Left ventricle myocardium inferior (tissue), 1 donor: ENCODE measurements at regions not wholly inside any gene's neighbourhood (a gene's known extent, or its start where the extent isn't known, plus 50 kb on each side); places are given as distances from the start of the nearest gene placed in this dataset.

Source experiments
- DNase-seq: peaks from one replicate; pipeline ENCODE4 v3.0.0-alpha.2; 2020
- H3K27ac ChIP-seq: fragments of 200-600 bp; replicated peaks from 2 replicates; pipeline ENCODE4 v1.8.0; 2021
- H3K27me3 ChIP-seq: fragments of 200-600 bp; 2 replicates; pipeline ENCODE4 v1.8.0; 2021; ENCODE audit warnings: low read depth
- H3K36me3 ChIP-seq: fragments of 200-600 bp; 2 replicates; pipeline ENCODE4 v1.8.0; 2021
- H3K4me1 ChIP-seq: fragments of 200-600 bp; 2 replicates; pipeline ENCODE4 v1.8.0; 2021
- H3K4me3 ChIP-seq: fragments of 200-600 bp; 2 replicates; pipeline ENCODE4 v1.8.0; 2021; ENCODE audit warnings: mild to moderate bottlenecking, moderate library complexity
- H3K9me3 ChIP-seq: fragments of 200-600 bp; replicated peaks from 2 replicates; pipeline ENCODE4 v1.8.0; 2021
- intact Hi-C: fragments of 100-400 bp; cut with micrococcal nuclease; formaldehyde crosslinking; loops from one replicate; pipeline ENCODE4 v1.11.0; 2022
- TF ChIP-seq, protein P1 (sequence below): fragments of 200-600 bp; IDR thresholded peaks from 2 replicates; pipeline ENCODE4 v1.8.0; 2021; ENCODE audit warnings: antibody characterized with exemption, mild to moderate bottlenecking, borderline replicate concordance
- donor health status: DM: no; HTN: yes; CAD: no; lungs with severe emphysema.

DNA sequence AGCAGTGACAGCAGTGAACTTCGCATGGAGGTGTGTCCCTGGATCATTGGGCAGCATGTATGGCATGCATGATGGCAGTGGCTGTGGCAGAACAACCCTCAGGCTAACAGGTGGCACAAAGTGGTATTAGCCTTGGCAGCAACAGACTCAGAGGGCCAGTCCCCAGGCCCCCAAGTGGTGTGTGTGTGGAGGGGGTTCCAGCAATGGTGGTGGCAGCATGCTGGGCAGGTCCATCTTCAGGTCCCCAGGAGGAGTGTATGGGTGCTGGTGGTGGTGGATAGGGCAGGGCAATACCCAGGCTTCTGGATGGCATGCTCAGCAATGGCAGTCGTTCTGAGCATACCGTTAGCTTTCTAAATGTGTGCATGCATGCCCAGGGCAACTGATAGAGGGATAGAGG lies 923.7 kb downstream of the PDHA2 start:
- H3K4me3 ChIP-seq: no peak overlapping the region
- H3K36me3 ChIP-seq: no peaks in the 10 kb centered on the region
- no peak overlapping the region for H3K27ac ChIP-seq
- intact Hi-C loops: no loop called here
- no peaks in the 10 kb centered on the region for H3K4me1 ChIP-seq
- TF ChIP-seq, protein P1, sequence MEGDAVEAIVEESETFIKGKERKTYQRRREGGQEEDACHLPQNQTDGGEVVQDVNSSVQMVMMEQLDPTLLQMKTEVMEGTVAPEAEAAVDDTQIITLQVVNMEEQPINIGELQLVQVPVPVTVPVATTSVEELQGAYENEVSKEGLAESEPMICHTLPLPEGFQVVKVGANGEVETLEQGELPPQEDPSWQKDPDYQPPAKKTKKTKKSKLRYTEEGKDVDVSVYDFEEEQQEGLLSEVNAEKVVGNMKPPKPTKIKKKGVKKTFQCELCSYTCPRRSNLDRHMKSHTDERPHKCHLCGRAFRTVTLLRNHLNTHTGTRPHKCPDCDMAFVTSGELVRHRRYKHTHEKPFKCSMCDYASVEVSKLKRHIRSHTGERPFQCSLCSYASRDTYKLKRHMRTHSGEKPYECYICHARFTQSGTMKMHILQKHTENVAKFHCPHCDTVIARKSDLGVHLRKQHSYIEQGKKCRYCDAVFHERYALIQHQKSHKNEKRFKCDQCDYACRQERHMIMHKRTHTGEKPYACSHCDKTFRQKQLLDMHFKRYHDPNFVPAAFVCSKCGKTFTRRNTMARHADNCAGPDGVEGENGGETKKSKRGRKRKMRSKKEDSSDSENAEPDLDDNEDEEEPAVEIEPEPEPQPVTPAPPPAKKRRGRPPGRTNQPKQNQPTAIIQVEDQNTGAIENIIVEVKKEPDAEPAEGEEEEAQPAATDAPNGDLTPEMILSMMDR: no peak
- H3K9me3 ChIP-seq: peaks cover 6% of the 10 kb centered on the region
- DNase-seq: no peak
- no peaks in the 10 kb centered on the region for H3K27me3 ChIP-seq

GRCh38 chr4:96766359-96766758 lies 926.5 kb downstream of the PDHA2 start:
- no peaks in the 10 kb centered on the region for H3K36me3 ChIP-seq
- no peak for DNase-seq
- TF ChIP-seq, protein P1: no peak
- peaks cover 6% of the 10 kb centered on the region for H3K9me3 ChIP-seq
- H3K27me3 ChIP-seq: no peaks in the 10 kb centered on the region
- H3K4me1 ChIP-seq: no peaks in the 10 kb centered on the region
- intact Hi-C loops: no loop called here
- H3K4me3 ChIP-seq: no peak overlapping the region
- H3K27ac ChIP-seq: no peak overlapping the region

DNA sequence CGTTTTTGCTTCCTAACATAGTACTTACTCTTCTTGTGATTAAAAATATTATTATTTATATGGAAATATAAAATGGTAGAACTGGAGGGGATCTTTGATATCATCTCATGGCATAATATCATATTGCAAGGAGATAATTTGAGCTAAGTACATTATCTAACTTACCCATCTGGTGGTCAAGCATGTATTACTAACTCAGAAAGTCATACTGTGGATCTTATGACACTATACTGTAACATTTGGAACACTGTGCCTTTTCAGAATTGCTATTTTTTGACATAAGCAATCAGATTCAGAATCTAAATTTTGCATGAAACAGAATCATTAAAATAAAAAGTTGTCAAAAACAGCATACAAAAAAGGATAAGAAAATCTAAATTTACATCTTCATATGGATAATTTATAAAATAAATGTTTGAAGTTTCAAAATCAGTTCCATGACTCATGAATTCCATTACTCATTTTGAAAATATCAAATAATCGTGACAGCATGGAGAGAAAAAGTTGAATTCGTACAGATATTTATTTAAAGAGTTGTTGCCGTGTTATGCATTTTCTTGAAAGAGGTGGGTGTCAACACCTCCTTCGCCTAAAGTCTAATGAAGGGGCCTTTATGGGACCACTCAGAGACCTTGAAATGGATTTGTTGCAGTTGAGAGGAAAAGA lies 928.1 kb downstream of the PDHA2 start:
- TF ChIP-seq, protein P1: no peak
- DNase-seq: no peak
- no peaks in the 10 kb centered on the region for H3K36me3 ChIP-seq
- H3K9me3 ChIP-seq: no peaks in the 10 kb centered on the region
- intact Hi-C loops: no loop called here
- no peaks in the 10 kb centered on the region for H3K27me3 ChIP-seq
- H3K4me3 ChIP-seq: no peak overlapping the region
- no peak overlapping the region for H3K27ac ChIP-seq
- H3K4me1 ChIP-seq: no peaks in the 10 kb centered on the region

GRCh38 chr4:96775501-96775900 lies 935.6 kb downstream of the PDHA2 start:
- H3K9me3 ChIP-seq: no peaks in the 10 kb centered on the region
- no peak for DNase-seq
- no peak overlapping the region for H3K4me3 ChIP-seq
- H3K36me3 ChIP-seq: no peaks in the 10 kb centered on the region
- intact Hi-C loops: no loop called here
- H3K27ac ChIP-seq: no peak overlapping the region
- TF ChIP-seq, protein P1: no peak
- H3K4me1 ChIP-seq: no peaks in the 10 kb centered on the region
- H3K27me3 ChIP-seq: no peaks in the 10 kb centered on the region

DNA sequence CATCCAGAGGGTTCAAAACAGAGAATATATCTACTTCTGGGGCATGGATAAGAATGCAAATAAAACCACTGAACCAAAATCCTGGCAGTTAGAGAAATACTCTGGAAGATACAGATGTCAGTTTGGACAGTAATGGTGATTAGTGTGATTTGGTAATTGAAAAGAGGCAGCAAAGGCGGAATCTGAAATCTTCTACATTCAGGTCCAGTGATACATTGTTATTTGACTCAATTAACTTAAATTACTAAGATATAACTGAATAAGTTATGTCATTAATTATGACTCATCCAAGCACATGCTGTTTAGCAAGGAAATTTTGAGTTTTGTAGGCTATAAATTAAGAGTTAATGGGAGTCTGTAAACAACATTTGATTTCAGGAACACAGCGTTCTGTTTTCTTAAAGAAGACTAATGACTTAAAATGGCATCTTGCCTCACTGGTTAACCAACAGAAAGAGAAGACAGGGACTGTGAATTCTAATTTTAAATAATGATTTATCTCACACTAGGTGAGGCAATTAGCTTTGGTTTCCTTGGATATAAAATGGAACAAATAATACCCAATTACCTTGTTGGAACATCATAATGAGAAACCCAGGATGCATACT lies 937.1 kb downstream of the PDHA2 start:
- no peaks in the 10 kb centered on the region for H3K36me3 ChIP-seq
- H3K27ac ChIP-seq: no peak overlapping the region
- intact Hi-C loops: no loop called here
- DNase-seq: no peak
- no peaks in the 10 kb centered on the region for H3K9me3 ChIP-seq
- no peaks in the 10 kb centered on the region for H3K4me1 ChIP-seq
- H3K27me3 ChIP-seq: no peaks in the 10 kb centered on the region
- no peak overlapping the region for H3K4me3 ChIP-seq
- TF ChIP-seq, protein P1: no peak
